K562 (cell line): ENCODE measurements at regions not wholly inside any gene's neighbourhood (a gene's known extent, or its start where the extent isn't known, plus 50 kb on each side); places are given as distances from the start of the nearest gene placed in this dataset.

ENCODE experiments used
- ATAC-seq: fragments of 200-7000 bp; cut with Tn5 transposase; 3 replicates; pipeline ENCODE4 v1.9.1; 2020; ENCODE audit warnings: moderate library complexity
- BruUV-seq: library from RNA; stranded (reverse); fragments of 400-500 nt; replicated peaks from 2 replicates; lab custom pipeline; 2021; lab: Mats Ljungman, UMichigan
- CTCF ChIA-PET: fragments of 300-600 bp; formaldehyde crosslinking; extraction: SDS; loops from one replicate; lab custom pipeline; 2021; ENCODE audit warnings: low intra/inter-chr PET ratio; lab: Yijun Ruan, JAX
- POLR2A ChIA-PET: fragments of 300-600, 350-650 bp; sonication (Branson Sonifier 250); formaldehyde crosslinking; extraction: SDS; loops from one replicate; lab custom pipeline; 2021; ENCODE audit warnings: antibody characterized with exemption, inconsistent platforms; lab: Yijun Ruan, JAX
- DNase-seq, 4 experiments: peaks; one replicate each; pipeline versions ENCODE4 v3.0.0 to v3.0.0-alpha.2; 2011 to 2018; ENCODE audit warnings: low spot score in 3 of 4, mixed read lengths in 3 of 4; ENCODE audit errors: extremely low read depth in 1 of 4
- FAIRE-seq: peaks from 2 replicates; lab custom pipeline; 2011; peaks lifted over from hg19 to GRCh38; lab: Jason Lieb, UNC
- H2AFZ ChIP-seq: 2 replicates; pipeline ENCODE4 v1.6.0; 2011; ENCODE audit warnings: low read depth, low read length, control low read depth, inconsistent platforms
- H3K27ac ChIP-seq: fragments of 200-600 bp; 3 replicates; pipeline ENCODE4 v1.8.0; 2011; ENCODE audit warnings: low read depth, mild to moderate bottlenecking, control low read depth, inconsistent platforms, low read length, moderate library complexity, mixed read lengths; ENCODE audit errors: extremely low read depth
- H3K27me3 ChIP-seq, 2 experiments: fragments of 300-600 bp in 1 of 2; 2 replicates in 1 of 2; 3 replicates in 1 of 2; pipeline versions ENCODE4 v1.6.0 to v1.8.0; 2011; ENCODE audit warnings: inconsistent platforms in 2 of 2, low read length in 2 of 2, mild to moderate bottlenecking in 1 of 2, mixed read lengths in 1 of 2, moderate library complexity in 1 of 2; ENCODE audit not compliant: control insufficient read depth in 2 of 2, insufficient read depth in 2 of 2
- H3K36me3 ChIP-seq: fragments of 300-600 bp; 3 replicates; pipeline ENCODE4 v1.8.0; 2011; ENCODE audit warnings: mild to moderate bottlenecking, low read length, inconsistent platforms; ENCODE audit not compliant: control insufficient read depth, insufficient read depth
- H3K4me1 ChIP-seq, 2 experiments: fragments of 200-600 bp in 1 of 2; replicated peaks in 1 of 2; 2 replicates in 1 of 2; 3 replicates in 1 of 2; pipeline versions ENCODE4 v1.5.1 to v1.8.0; 2011; ENCODE audit warnings: inconsistent platforms in 2 of 2, low read length in 2 of 2, mild to moderate bottlenecking in 1 of 2, mixed read lengths in 1 of 2, moderate library complexity in 1 of 2; ENCODE audit not compliant: control insufficient read depth in 2 of 2, insufficient read depth in 2 of 2
- H3K4me2 ChIP-seq: 2 replicates; pipeline ENCODE4 v1.6.1; 2011; ENCODE audit warnings: low read length, control low read depth, inconsistent platforms, mixed read lengths; ENCODE audit not compliant: insufficient read depth
- H3K4me3 ChIP-seq: fragments of 200-600 bp; sonication (generic), shearing (Covaris generic); 2 replicates; pipeline ENCODE4 v1.5.1; 2016; ENCODE audit warnings: control low read depth, inconsistent platforms
- H3K79me2 ChIP-seq: fragments of 200-600 bp; 3 replicates; pipeline ENCODE4 v1.8.0; 2011; ENCODE audit warnings: low read length, inconsistent platforms; ENCODE audit not compliant: control insufficient read depth, insufficient read depth
- H3K9ac ChIP-seq, 2 experiments: 2 replicates each; pipeline versions ENCODE4 v1.6.0 to v1.6.1; 2011; ENCODE audit warnings: low read depth in 2 of 2, low read length in 2 of 2, control low read depth in 1 of 2, inconsistent platforms in 1 of 2, mild to moderate bottlenecking in 1 of 2, mixed read lengths in 1 of 2; ENCODE audit not compliant: insufficient read depth in 1 of 2
- H3K9me1 ChIP-seq: one replicate; pipeline ENCODE4 v1.6.0; 2011; ENCODE audit warnings: inconsistent platforms, mild to moderate bottlenecking, low read length, moderate library complexity; ENCODE audit not compliant: control insufficient read depth, insufficient read depth
- H3K9me3 ChIP-seq: replicated peaks from 2 replicates; pipeline ENCODE4 v1.5.1; 2011; ENCODE audit warnings: low read depth, low read length, inconsistent platforms; ENCODE audit not compliant: control insufficient read depth, insufficient read depth
- H4K20me1 ChIP-seq: replicated peaks from 2 replicates; pipeline ENCODE4 v1.6.1; 2011; ENCODE audit warnings: low read length, inconsistent platforms, mixed read lengths; ENCODE audit not compliant: control insufficient read depth, insufficient read depth
- BCOR ChIP-seq: fragments of 450-650 bp; IDR thresholded peaks from 2 replicates; pipeline ENCODE4 v1.6.1; 2016
- BDP1 ChIP-seq: IDR thresholded peaks from 3 replicates; pipeline ENCODE4 v1.6.1; 2011; ENCODE audit not compliant: insufficient read length, insufficient read depth
- CREBBP ChIP-seq: IDR thresholded peaks from one replicate; pipeline ENCODE4 v1.6.1; 2012; ENCODE audit warnings: low read depth, mild to moderate bottlenecking, control low read depth, inconsistent platforms, low read length
- CTCF ChIP-seq, 3 experiments: IDR thresholded peaks in 2 of 3; conservative IDR thresholded peaks in 1 of 3; 2 replicates each; pipeline ENCODE4 v1.5.1; 2011 to 2012; ENCODE audit warnings: low read length in 3 of 3, mild to moderate bottlenecking in 3 of 3, control low read depth in 2 of 3, improper control_type of control experiment in 1 of 3, inconsistent platforms in 1 of 3, low read depth in 1 of 3, mixed read lengths in 1 of 3, moderate library complexity in 1 of 3; ENCODE audit not compliant: insufficient read depth in 2 of 3
- ESRRA ChIP-seq: fragments of 450-650 bp; IDR thresholded peaks from 2 replicates; pipeline ENCODE4 v1.6.1; 2014; ENCODE audit warnings: low read depth, mild to moderate bottlenecking, moderate library complexity, borderline replicate concordance
- MCM5 ChIP-seq: fragments of 450-650 bp; IDR thresholded peaks from 2 replicates; pipeline ENCODE4 v1.6.1; 2016; ENCODE audit warnings: low read depth
- MITF ChIP-seq: IDR thresholded peaks from 2 replicates; pipeline ENCODE4 v1.6.1; 2014; ENCODE audit warnings: antibody characterized with exemption
- NR1H2 ChIP-seq: sonication (generic); formaldehyde crosslinking; IDR thresholded peaks from 2 replicates; pipeline ENCODE4 v1.4.0; 2020; ENCODE audit warnings: mild to moderate bottlenecking, missing genetic modification reagents
- PRMT5 ChIP-seq: sonication (generic); formaldehyde crosslinking; IDR thresholded peaks from 2 replicates; pipeline ENCODE4 v1.5.0; 2020; ENCODE audit warnings: missing genetic modification reagents
- SFPQ ChIP-seq: fragments of 200-400 bp; formaldehyde crosslinking; IDR thresholded peaks from 2 replicates; pipeline ENCODE4 v1.6.1; 2017; ENCODE audit warnings: mild to moderate bottlenecking, low read depth, low read length, moderate library complexity
- SOX6 ChIP-seq: fragments of 450-650 bp; IDR thresholded peaks from 2 replicates; pipeline ENCODE4 v1.6.1; 2014; ENCODE audit warnings: mild to moderate bottlenecking
- TRIM24 ChIP-seq, 2 experiments: fragments of 450-650 bp; IDR thresholded peaks; 2 replicates each; pipeline ENCODE4 v1.6.1; 2016
- ZBED1 ChIP-seq: IDR thresholded peaks from 2 replicates; pipeline ENCODE4 v1.6.1; 2014
- ZNF507 ChIP-seq: conservative IDR thresholded peaks from 2 replicates; pipeline ENCODE4 v1.6.1; 2017; ENCODE audit warnings: missing genetic modification characterization, missing compliant biosample characterization
- ZNF592 ChIP-seq: fragments of 450-650 bp; IDR thresholded peaks from 2 replicates; pipeline ENCODE4 v1.6.1; 2017; ENCODE audit warnings: antibody characterized with exemption, mild to moderate bottlenecking
- WGBS: fragments of 100-300 bp; shearing (Covaris generic); methylation state at CpG from one replicate; pipeline ENCODE4 v1.1.6; 2016; ENCODE audit warnings: low coverage, mixed read lengths; ENCODE audit not compliant: insufficient coverage; ENCODE audit errors: missing lambda C conversion rate; 5-methylcytosine and 5-hydroxymethylcytosine counted together
- in situ Hi-C: fragments of 300-500 bp; cut with MboI; formaldehyde crosslinking; loops from 4 replicates; pipeline ENCODE4 v1.15.0; 2018; ENCODE audit warnings: inconsistent platforms, mixed read lengths
- intact Hi-C: fragments of 100-400 bp; cut with micrococcal nuclease; formaldehyde crosslinking; loops from 2 replicates; pipeline ENCODE4 v1.14.2; 2022

GRCh38 chr19:31180907-31181306 is 168.3 kb downstream of the TSHZ3 start:
- Histone ChIP-seq H3K27me3 (no peaks in the 10 kb centered on the region), H3K9me3 (no peaks in the 10 kb centered on the region), H3K4me2 (no peak overlapping the region), H3K79me2 (no peaks in the 10 kb centered on the region), H3K27ac (no peak overlapping the region), H4K20me1 (no peaks in the 10 kb centered on the region), H3K4me1 (no peaks in the 10 kb centered on the region), H3K4me3 (no peak overlapping the region), H3K9me1 (no peaks in the 10 kb centered on the region), H3K36me3 (no peaks in the 10 kb centered on the region), H3K9ac (no peak overlapping the region), H2AFZ (no peak overlapping the region)
- ChIA-PET POLR2A (interaction anchor here (0.6 to 0.7 kb wide), 2 partner anchors 45 to 1294 kb away, joined by 3 to 4 read pairs; no protein-coding TSS in a partner anchor), CTCF (no interaction called here)
- DNase-seq (no peak), ATAC-seq (no peak), FAIRE-seq (no peak)
- 0% methylated on average over 2 of the region's 2 CpGs for WGBS
- in situ Hi-C loops (no loop called here), intact Hi-C loops (no loop called here)
- BruUV-seq, result no TSS peak
- no peak for TF ChIP-seq ZNF592
- TF ChIP-seq NR1H2 (CRISPR knock-in tag), result no peak
- TF ChIP-seq CREBBP, result no peak
- TF ChIP-seq MCM5, result no peak
- no peak for TF ChIP-seq ESRRA
- no peak for TF ChIP-seq BCOR
- no peak for TF ChIP-seq SOX6
- TF ChIP-seq CTCF (IDR thresholded peaks at IDR 0.05 in 2 of 3, conservative IDR thresholded peaks at IDR 0.05 in 1 of 3; ENCODE audit: insufficient read depth in 2 of 3, low read depth in 1 of 3, low read length in 3 of 3), result no peak
- TF ChIP-seq PRMT5 (CRISPR knock-in tag), result no peak
- TF ChIP-seq MITF, result no peak
- TF ChIP-seq TRIM24 (IDR thresholded peaks at IDR 0.05), result no peak
- TF ChIP-seq BDP1, result no peak
- no peak for TF ChIP-seq ZBED1
- TF ChIP-seq SFPQ, result no peak
- TF ChIP-seq ZNF507, result no peak
